Caco-2 (cell line): ENCODE measurements at regions not wholly inside any gene's neighbourhood (a gene's known extent, or its start where the extent isn't known, plus 50 kb on each side); places are given as distances from the start of the nearest gene placed in this dataset.

ENCODE experiments used
- BruUV-seq: library from RNA; stranded (reverse); fragments of 400-500 nt; replicated peaks from 2 replicates; lab custom pipeline; 2021; lab: Mats Ljungman, UMichigan
- CTCF ChIA-PET: fragments of 300-600 bp; sonication (Branson Sonifier 250); formaldehyde crosslinking; loops from one replicate; lab custom pipeline; 2022; ENCODE audit warnings: antibody characterized with exemption; lab: Charles Lee
- POLR2A ChIA-PET: fragments of 300-600 bp; sonication (Branson Sonifier 250); formaldehyde crosslinking; loops from one replicate; lab custom pipeline; 2022; ENCODE audit warnings: antibody characterized with exemption; lab: Charles Lee
- DNase-seq, 2 experiments: peaks; one replicate each; pipeline versions ENCODE4 v3.0.0 to v3.0.0-alpha.2; 2020 to 2022
- H3K27me3 ChIP-seq: replicated peaks from 2 replicates; pipeline ENCODE4 v1.6.0; 2011; ENCODE audit warnings: low read length; ENCODE audit not compliant: control insufficient read depth, insufficient read depth
- H3K36me3 ChIP-seq: 2 replicates; pipeline ENCODE4 v1.5.1; 2011; ENCODE audit warnings: low read length; ENCODE audit not compliant: control insufficient read depth, insufficient read depth
- H3K4me1 ChIP-seq: fragments of 250-450 bp; sonication (Bioruptor Pico); 2 replicates; pipeline ENCODE4 v1.5.1; 2020; ENCODE audit warnings: mild to moderate bottlenecking
- H3K4me3 ChIP-seq: 2 replicates; pipeline ENCODE4 v1.5.1; 2011; ENCODE audit warnings: low read depth, mild to moderate bottlenecking, control low read depth, low read length
- H3K9me3 ChIP-seq: fragments of 250-450 bp; sonication (Bioruptor Pico); 2 replicates; pipeline ENCODE4 v1.5.1; 2020; ENCODE audit warnings: mild to moderate bottlenecking, moderate library complexity
- H3K27ac Mint-ChIP-seq: one replicate; pipeline ENCODE4 v1.8.0; 2022; ENCODE audit warnings: mixed read lengths; ENCODE audit not compliant: unreplicated experiment
- H3K27me3 Mint-ChIP-seq: one replicate; pipeline ENCODE4 v1.8.0; 2022; ENCODE audit warnings: mixed read lengths; ENCODE audit not compliant: insufficient read depth, unreplicated experiment
- H3K36me3 Mint-ChIP-seq: one replicate; pipeline ENCODE4 v1.8.0; 2022; ENCODE audit warnings: mild to moderate bottlenecking, mixed read lengths; ENCODE audit not compliant: insufficient read depth, unreplicated experiment
- H3K4me1 Mint-ChIP-seq: one replicate; pipeline ENCODE4 v1.8.0; 2022; ENCODE audit warnings: low read depth, mixed read lengths; ENCODE audit not compliant: unreplicated experiment
- H3K4me3 Mint-ChIP-seq: one replicate; pipeline ENCODE4 v1.8.0; 2022; ENCODE audit warnings: mild to moderate bottlenecking, moderate library complexity, mixed read lengths; ENCODE audit not compliant: unreplicated experiment
- H3K9me3 Mint-ChIP-seq: one replicate; pipeline ENCODE4 v1.8.0; 2022; ENCODE audit warnings: mixed read lengths; ENCODE audit not compliant: unreplicated experiment
- intact Hi-C: fragments of 100-400 bp; cut with micrococcal nuclease; formaldehyde crosslinking; loops from one replicate; pipeline ENCODE4 v1.10.0; 2022; ENCODE audit not compliant: unreplicated experiment
- TF ChIP-seq, protein P1 (sequence below), 2 experiments: fragments of 200-600 bp in 1 of 2; IDR thresholded peaks; 1 replicate in 1 of 2; 2 replicates in 1 of 2; pipeline versions ENCODE4 v1.5.1 to v1.8.0; 2011 to 2022; ENCODE audit warnings: antibody characterized with exemption in 1 of 2, control low read depth in 1 of 2, inconsistent platforms in 1 of 2, low read depth in 1 of 2, low read length in 1 of 2, mild to moderate bottlenecking in 1 of 2, moderate library complexity in 1 of 2; ENCODE audit not compliant: insufficient read depth in 1 of 2, severe bottlenecking in 1 of 2, unreplicated experiment in 1 of 2

DNA sequence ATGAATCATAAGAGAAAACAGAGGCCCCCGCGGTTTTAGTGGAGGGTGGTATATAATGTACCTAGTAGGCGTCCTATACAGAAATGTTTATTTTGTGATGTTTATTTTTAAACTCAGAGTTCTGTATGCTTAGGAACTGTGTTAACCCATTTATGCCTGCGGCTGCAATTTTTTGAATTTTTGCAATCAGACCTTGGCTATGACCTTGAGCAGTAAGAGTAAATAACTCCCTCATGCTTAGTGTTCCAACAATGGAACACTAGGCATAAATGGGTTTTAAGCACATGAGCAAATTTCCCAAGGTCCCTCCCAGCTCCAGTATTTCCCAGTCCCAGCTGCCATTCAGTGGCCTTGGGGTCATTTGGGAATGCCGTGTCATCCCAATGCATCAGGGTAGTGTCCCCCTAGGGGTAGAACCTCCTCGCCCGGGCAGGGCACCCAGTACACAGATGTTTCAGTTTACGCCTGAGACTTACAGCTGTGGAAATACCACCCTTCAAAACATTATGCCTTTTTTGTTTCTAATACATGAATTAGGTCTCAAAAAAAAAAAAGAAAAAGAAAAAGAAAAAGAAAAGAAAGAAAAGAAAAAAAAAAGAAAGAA lies 605.8 kb upstream of the CDH11 start:
- peaks cover 8% of the 10 kb centered on the region for H3K27me3 Mint-ChIP-seq
- no peaks in the 10 kb centered on the region for H3K36me3 Mint-ChIP-seq
- no peaks in the 10 kb centered on the region for H3K9me3 ChIP-seq
- ChIA-PET CTCF (no interaction called here), POLR2A (no interaction called here)
- H3K27ac Mint-ChIP-seq, result no peak overlapping the region
- DNase-seq, result no peak
- no peaks in the 10 kb centered on the region for H3K4me1 ChIP-seq
- H3K27me3 ChIP-seq, result no peaks in the 10 kb centered on the region
- no peaks in the 10 kb centered on the region for H3K9me3 Mint-ChIP-seq
- no TSS peak for BruUV-seq
- H3K4me3 ChIP-seq, result no peak overlapping the region
- no peaks in the 10 kb centered on the region for H3K4me1 Mint-ChIP-seq
- H3K36me3 ChIP-seq, result no peaks in the 10 kb centered on the region
- no peak overlapping the region for H3K4me3 Mint-ChIP-seq
- TF ChIP-seq, protein P1, sequence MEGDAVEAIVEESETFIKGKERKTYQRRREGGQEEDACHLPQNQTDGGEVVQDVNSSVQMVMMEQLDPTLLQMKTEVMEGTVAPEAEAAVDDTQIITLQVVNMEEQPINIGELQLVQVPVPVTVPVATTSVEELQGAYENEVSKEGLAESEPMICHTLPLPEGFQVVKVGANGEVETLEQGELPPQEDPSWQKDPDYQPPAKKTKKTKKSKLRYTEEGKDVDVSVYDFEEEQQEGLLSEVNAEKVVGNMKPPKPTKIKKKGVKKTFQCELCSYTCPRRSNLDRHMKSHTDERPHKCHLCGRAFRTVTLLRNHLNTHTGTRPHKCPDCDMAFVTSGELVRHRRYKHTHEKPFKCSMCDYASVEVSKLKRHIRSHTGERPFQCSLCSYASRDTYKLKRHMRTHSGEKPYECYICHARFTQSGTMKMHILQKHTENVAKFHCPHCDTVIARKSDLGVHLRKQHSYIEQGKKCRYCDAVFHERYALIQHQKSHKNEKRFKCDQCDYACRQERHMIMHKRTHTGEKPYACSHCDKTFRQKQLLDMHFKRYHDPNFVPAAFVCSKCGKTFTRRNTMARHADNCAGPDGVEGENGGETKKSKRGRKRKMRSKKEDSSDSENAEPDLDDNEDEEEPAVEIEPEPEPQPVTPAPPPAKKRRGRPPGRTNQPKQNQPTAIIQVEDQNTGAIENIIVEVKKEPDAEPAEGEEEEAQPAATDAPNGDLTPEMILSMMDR (IDR thresholded peaks at IDR 0.05; ENCODE audit: insufficient read depth in 1 of 2, low read depth in 1 of 2, low read length in 1 of 2, severe bottlenecking in 1 of 2, unreplicated experiment in 1 of 2), result no peak
- intact Hi-C loops, result no loop called here

DNA sequence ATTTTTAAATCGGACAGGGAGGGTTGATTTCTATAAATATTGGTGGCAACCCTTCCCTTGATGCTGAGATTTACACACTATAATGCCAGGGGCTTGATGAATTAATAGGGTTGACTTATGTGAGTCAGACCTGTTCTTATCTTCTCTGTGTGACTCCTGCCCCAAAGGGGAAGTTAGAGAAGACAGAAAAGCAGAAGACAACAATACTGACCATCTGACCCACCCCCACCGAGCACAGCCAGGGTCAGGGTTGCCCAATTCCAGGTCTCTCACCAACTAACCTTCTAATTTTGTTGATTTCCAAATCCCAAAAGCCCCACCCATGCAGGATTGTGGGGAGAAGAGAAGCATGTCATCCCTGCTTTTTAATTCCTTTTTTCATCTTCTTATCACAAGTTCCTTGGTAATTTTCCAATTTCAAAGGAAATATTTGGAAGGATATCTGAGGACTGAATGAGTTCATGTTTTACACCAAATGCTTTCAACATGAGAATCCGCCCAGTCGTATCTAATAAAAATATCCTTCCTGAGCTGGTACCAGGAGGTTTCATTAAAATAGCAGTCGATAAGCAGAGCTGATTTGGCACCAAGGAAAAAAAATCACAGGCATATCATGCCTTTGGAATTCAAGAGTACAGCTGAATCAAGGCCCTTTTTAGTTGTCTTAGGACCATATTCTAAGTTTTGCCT lies 603.4 kb upstream of the CDH11 start:
- CTCF ChIA-PET, result no interaction called here
- no peak overlapping the region for H3K4me3 ChIP-seq
- Mint-ChIP-seq H3K27me3 (peaks cover 8% of the 10 kb centered on the region), H3K36me3 (no peaks in the 10 kb centered on the region), H3K4me1 (no peaks in the 10 kb centered on the region), H3K27ac (no peak overlapping the region), H3K4me3 (no peak overlapping the region), H3K9me3 (no peaks in the 10 kb centered on the region)
- no peaks in the 10 kb centered on the region for H3K9me3 ChIP-seq
- POLR2A ChIA-PET, result no interaction called here
- TF ChIP-seq, protein P1 (IDR thresholded peaks at IDR 0.05; ENCODE audit: insufficient read depth in 1 of 2, low read depth in 1 of 2, low read length in 1 of 2, severe bottlenecking in 1 of 2, unreplicated experiment in 1 of 2), result no peak
- intact Hi-C loops, result no loop called here
- no peak for DNase-seq
- H3K36me3 ChIP-seq, result no peaks in the 10 kb centered on the region
- H3K27me3 ChIP-seq, result no peaks in the 10 kb centered on the region
- BruUV-seq, result no TSS peak
- no peaks in the 10 kb centered on the region for H3K4me1 ChIP-seq

DNA sequence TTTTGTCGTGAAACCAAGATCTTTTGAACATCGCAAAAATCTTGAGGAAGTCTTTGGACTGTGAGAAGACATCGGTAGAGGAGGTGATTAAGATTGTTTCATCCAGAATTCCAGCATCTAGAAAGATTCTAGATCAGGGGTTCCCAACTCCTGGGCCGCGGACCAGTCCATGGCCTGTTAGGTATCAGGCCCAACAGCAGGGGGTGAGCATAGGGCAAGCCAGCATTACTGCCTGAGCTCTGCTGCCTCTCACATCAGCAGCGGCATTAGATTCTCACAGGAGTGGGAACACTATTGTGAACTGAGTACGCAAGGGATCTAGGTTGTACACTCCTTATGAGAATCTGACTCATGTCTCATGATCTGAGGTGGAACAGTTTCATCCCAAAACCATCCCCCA lies 600.6 kb upstream of the CDH11 start:
- Histone ChIP-seq H3K36me3 (no peaks in the 10 kb centered on the region), H3K4me3 (no peak overlapping the region), H3K27me3 (no peaks in the 10 kb centered on the region), H3K4me1 (no peaks in the 10 kb centered on the region), H3K9me3 (no peaks in the 10 kb centered on the region)
- DNase-seq, result no peak
- H3K4me1 Mint-ChIP-seq, result no peaks in the 10 kb centered on the region
- no peaks in the 10 kb centered on the region for H3K36me3 Mint-ChIP-seq
- H3K27ac Mint-ChIP-seq, result no peak overlapping the region
- intact Hi-C loops, result no loop called here
- no peaks in the 10 kb centered on the region for H3K9me3 Mint-ChIP-seq
- no TSS peak for BruUV-seq
- TF ChIP-seq, protein P1 (IDR thresholded peaks at IDR 0.05; ENCODE audit: insufficient read depth in 1 of 2, low read depth in 1 of 2, low read length in 1 of 2, severe bottlenecking in 1 of 2, unreplicated experiment in 1 of 2), result no peak
- ChIA-PET POLR2A (no interaction called here), CTCF (no interaction called here)
- H3K27me3 Mint-ChIP-seq, result peaks cover 11% of the 10 kb centered on the region
- H3K4me3 Mint-ChIP-seq, result no peak overlapping the region
